GM21515 (cell line): ENCODE measurements at regions not wholly inside any gene's neighbourhood (a gene's known extent, or its start where the extent isn't known, plus 50 kb on each side); places are given as distances from the start of the nearest gene placed in this dataset.
A peak's percentile ranks its signal among the peaks of the same experiment; 100 is the strongest.

Source experiments
- ATAC-seq: cut with Tn5 transposase; IDR thresholded peaks from one replicate; pipeline ENCODE4 v1.9.1; 2021; ENCODE audit not compliant: unreplicated experiment

GRCh38 chr3:120544361-120544760, 51.8 kb upstream of the NDUFB4 start:
- no peak for ATAC-seq

GRCh38 chr3:120536642-120537041, 59.5 kb upstream of the NDUFB4 start:
- no peak for ATAC-seq

- no peak for ATAC-seq
Observed at GRCh38 chr3:120532969-120533368, 63.2 kb upstream of the NDUFB4 start.

GRCh38 chr3:120528163-120528562, 68.0 kb upstream of the NDUFB4 start:
- no peak for ATAC-seq

GRCh38 chr3:120526011-120526870, 69.9 kb upstream of the NDUFB4 start:
- no peak for ATAC-seq

- no peak for ATAC-seq
Observed at GRCh38 chr3:120524171-120524923, 71.8 kb upstream of the NDUFB4 start.

GRCh38 chr3:120516136-120516535, 65.3 kb upstream of the FSTL1 start:
- no peak for ATAC-seq

- ATAC-seq = no peak
Observed at GRCh38 chr3:120512655-120513054, 61.9 kb upstream of the FSTL1 start.

GRCh38 chr3:120506828-120507774, 56.3 kb upstream of the FSTL1 start:
- ATAC-seq = peak; percentile 61

- ATAC-seq = no peak
Observed at GRCh38 chr3:120506076-120506827, 55.5 kb upstream of the FSTL1 start.

GRCh38 chr3:120503727-120504616, 53.2 kb upstream of the FSTL1 start:
- no peak for ATAC-seq

GRCh38 chr3:120502116-120502515, 51.3 kb upstream of the FSTL1 start:
- ATAC-seq = no peak
